ENCODE measurements at regions not wholly inside any gene's neighbourhood (a gene's known extent, or its start where the extent isn't known, plus 50 kb on each side); places are given as distances from the start of the nearest gene placed in this dataset.

- no peak for TF ChIP-seq ATF3 (IDR thresholded peaks at IDR 0.05)
Observed at GRCh38 chr13:88183440-88183839, 512.3 kb downstream of the SLITRK5 start (continued).

DNA sequence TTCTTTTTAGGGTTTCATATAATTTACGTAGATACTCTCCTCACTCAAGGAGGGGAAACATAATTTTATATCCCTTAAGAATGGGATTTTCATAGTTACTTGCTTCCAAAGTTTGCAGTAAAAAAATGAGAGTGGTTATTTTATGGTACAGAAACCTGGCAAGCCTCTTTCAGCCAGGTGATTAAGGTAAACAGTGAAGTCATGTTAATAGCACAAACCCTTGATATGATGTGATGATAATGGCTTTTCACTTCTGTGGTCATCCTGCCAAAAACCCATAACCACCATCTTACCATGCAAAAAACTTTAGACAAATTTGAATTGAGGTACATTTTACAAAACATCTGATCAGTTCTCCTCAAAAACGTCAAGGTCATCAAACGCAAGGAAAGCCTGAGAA is 517.8 kb downstream of the SLITRK5 start:
- H3K9ac ChIP-seq (ENCODE audit: low read depth in 1 of 2, low read length in 2 of 2), result no peak overlapping the region
- WGBS, result 82% methylated on average over 3 of the region's 3 CpGs
- H3K4me1 ChIP-seq (ENCODE audit: control insufficient read depth in 4 of 4, insufficient read depth in 4 of 4, low read length in 3 of 4), result no peaks in the 10 kb centered on the region
- no peaks in the 10 kb centered on the region for H3K36me3 ChIP-seq (ENCODE audit: control insufficient read depth in 4 of 4, insufficient read depth in 3 of 4, low read depth in 1 of 4, low read length in 3 of 4)
- no peak overlapping the region for H3K27ac ChIP-seq (ENCODE audit: low read depth in 1 of 2, low read length in 2 of 2)
- DNase-seq (ENCODE audit: low spot score), result no peak
- TF ChIP-seq REST (IDR thresholded peaks at IDR 0.05) (no peak), GABPA (IDR thresholded peaks at IDR 0.05 in 1 of 2, conservative IDR thresholded peaks at IDR 0.05 in 1 of 2) (no peak), HNF4G (IDR thresholded peaks at IDR 0.05) (no peak), FOXA2 (IDR thresholded peaks at IDR 0.05) (no peak), CTCF (IDR thresholded peaks at IDR 0.05; ENCODE audit: low read depth, low read length, missing input control) (no peak), MAX (IDR thresholded peaks at IDR 0.05) (no peak), JUND (IDR thresholded peaks at IDR 0.05) (no peak), YY1 (IDR thresholded peaks at IDR 0.05) (no peak), RXRA (IDR thresholded peaks at IDR 0.05) (no peak), EGR1 (IDR thresholded peaks at IDR 0.05; ENCODE audit: low read depth in 2 of 2) (no peak), SP1 (IDR thresholded peaks at IDR 0.05) (no peak), ATF3 (IDR thresholded peaks at IDR 0.05) (no peak), HNF4A (conservative IDR thresholded peaks at IDR 0.05) (no peak), TAF1 (conservative IDR thresholded peaks at IDR 0.05) (no peak), NR2F2 (IDR thresholded peaks at IDR 0.05) (no peak), FOXA1 (IDR thresholded peaks at IDR 0.05) (no peak)
- TF ChIP-seq, protein P1, sequence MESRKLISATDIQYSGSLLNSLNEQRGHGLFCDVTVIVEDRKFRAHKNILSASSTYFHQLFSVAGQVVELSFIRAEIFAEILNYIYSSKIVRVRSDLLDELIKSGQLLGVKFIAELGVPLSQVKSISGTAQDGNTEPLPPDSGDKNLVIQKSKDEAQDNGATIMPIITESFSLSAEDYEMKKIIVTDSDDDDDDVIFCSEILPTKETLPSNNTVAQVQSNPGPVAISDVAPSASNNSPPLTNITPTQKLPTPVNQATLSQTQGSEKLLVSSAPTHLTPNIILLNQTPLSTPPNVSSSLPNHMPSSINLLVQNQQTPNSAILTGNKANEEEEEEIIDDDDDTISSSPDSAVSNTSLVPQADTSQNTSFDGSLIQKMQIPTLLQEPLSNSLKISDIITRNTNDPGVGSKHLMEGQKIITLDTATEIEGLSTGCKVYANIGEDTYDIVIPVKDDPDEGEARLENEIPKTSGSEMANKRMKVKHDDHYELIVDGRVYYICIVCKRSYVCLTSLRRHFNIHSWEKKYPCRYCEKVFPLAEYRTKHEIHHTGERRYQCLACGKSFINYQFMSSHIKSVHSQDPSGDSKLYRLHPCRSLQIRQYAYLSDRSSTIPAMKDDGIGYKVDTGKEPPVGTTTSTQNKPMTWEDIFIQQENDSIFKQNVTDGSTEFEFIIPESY (IDR thresholded peaks at IDR 0.05), result no peak
- no peaks in the 10 kb centered on the region for H3K9me3 ChIP-seq (ENCODE audit: control insufficient read depth in 4 of 4, low read length in 3 of 4)
- H3K27me3 ChIP-seq (ENCODE audit: control insufficient read depth in 4 of 4, insufficient read depth in 4 of 4, low read length in 3 of 4), result no peaks in the 10 kb centered on the region
- no peak overlapping the region for H3K4me3 ChIP-seq (ENCODE audit: low read depth in 1 of 3, low read length in 3 of 3)

Data from liver (tissue), 8 donors.